ENCODE measurements at regions not wholly inside any gene's neighbourhood (a gene's known extent, or its start where the extent isn't known, plus 50 kb on each side); places are given as distances from the start of the nearest gene placed in this dataset.

- TF ChIP-seq, protein P1, sequence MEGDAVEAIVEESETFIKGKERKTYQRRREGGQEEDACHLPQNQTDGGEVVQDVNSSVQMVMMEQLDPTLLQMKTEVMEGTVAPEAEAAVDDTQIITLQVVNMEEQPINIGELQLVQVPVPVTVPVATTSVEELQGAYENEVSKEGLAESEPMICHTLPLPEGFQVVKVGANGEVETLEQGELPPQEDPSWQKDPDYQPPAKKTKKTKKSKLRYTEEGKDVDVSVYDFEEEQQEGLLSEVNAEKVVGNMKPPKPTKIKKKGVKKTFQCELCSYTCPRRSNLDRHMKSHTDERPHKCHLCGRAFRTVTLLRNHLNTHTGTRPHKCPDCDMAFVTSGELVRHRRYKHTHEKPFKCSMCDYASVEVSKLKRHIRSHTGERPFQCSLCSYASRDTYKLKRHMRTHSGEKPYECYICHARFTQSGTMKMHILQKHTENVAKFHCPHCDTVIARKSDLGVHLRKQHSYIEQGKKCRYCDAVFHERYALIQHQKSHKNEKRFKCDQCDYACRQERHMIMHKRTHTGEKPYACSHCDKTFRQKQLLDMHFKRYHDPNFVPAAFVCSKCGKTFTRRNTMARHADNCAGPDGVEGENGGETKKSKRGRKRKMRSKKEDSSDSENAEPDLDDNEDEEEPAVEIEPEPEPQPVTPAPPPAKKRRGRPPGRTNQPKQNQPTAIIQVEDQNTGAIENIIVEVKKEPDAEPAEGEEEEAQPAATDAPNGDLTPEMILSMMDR (IDR thresholded peaks at IDR 0.05; ENCODE audit: insufficient read depth, low read depth, low read length, missing control alignments), result no peak
- no peak for DNase-seq (ENCODE audit: low read depth)
Measured at GRCh38 chr5:29894668-29895067, 1298.8 kb upstream of the CDH6 start.

DNA sequence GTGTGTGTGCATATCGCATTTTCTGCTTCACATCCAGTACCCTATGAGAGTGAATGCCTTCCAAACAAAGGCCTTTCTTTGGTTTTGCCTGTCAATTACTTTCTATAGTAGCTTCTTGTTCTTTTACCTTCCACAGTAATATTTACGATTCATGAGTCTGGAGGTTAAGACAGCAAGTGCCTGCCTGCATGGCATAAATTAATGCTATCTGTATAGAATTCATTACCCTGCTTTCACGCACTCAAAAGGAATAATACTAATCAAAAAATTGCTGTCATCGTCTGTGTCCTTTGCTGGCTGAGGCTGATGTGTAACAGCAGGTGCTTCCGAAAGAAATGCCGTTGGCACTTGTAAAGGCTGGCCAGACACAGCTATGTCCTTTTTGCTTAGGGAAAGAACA lies 1304.4 kb upstream of the CDH6 start:
- no peak overlapping the region for H3K4me3 ChIP-seq (ENCODE audit: low read length)
- TF ChIP-seq, protein P1 (IDR thresholded peaks at IDR 0.05; ENCODE audit: insufficient read depth, low read depth, low read length, missing control alignments), result no peak
- no peak for DNase-seq (ENCODE audit: low read depth)

More at GRCh38 chr5:29894668-29895067, 1298.8 kb upstream of the CDH6 start:
- no peak overlapping the region for H3K4me3 ChIP-seq (ENCODE audit: low read length)

DNA sequence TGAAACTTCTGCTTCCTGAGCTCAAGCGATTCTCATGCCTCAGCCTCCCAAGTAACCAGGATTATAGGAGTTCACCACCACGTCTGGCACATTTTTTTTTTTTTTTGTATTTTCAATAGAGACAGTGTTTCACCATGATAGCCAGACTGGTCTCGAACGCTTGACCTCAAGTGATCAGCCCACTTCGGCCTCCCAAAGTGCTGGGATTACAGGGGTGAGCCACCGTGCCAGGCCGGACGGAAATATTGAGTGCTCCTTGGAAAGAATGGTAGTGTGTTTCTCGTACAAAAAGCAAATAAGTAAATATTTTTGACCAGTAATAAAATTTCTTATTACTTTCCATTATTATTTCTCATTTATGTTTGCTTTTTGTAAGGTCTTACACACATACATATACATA lies 1307.9 kb upstream of the CDH6 start:
- no peak overlapping the region for H3K4me3 ChIP-seq (ENCODE audit: low read length)
- TF ChIP-seq, protein P1 (IDR thresholded peaks at IDR 0.05; ENCODE audit: insufficient read depth, low read depth, low read length, missing control alignments), result no peak
- DNase-seq (ENCODE audit: low read depth), result no peak

DNA sequence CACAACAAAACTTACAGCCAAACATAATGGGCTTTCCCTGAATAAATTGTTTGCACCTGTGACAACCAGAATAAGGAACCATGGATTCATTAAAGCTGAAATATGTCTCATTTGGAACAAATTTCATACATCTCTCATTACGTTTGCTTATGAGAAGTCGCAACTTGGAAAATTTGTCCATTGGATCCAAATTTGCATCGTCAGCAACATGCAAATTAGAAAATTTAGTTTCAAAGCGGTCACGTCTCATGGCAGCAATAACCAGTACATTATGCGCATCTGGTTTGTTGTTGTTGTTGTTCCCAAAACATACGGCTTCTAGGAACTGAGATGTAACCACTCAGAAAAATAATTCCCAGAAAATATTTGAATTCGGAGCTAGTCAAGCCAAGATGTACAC lies 1311.5 kb upstream of the CDH6 start:
- TF ChIP-seq, protein P1 (IDR thresholded peaks at IDR 0.05; ENCODE audit: insufficient read depth, low read depth, low read length, missing control alignments), result no peak

GRCh38 chr5:29879401-29879800 lies 1314.1 kb upstream of the CDH6 start:
- TF ChIP-seq, protein P1 (IDR thresholded peaks at IDR 0.05; ENCODE audit: insufficient read depth, low read depth, low read length, missing control alignments), result no peak
- DNase-seq (ENCODE audit: low read depth), result no peak
- H3K4me3 ChIP-seq (ENCODE audit: low read length), result no peak overlapping the region

More for the DNA sequence above, 1311.5 kb upstream of the CDH6 start:
- no peak for DNase-seq (ENCODE audit: low read depth)
- H3K4me3 ChIP-seq (ENCODE audit: low read length), result no peak overlapping the region

- DNase-seq (ENCODE audit: low read depth), result no peak
- no peak overlapping the region for H3K4me3 ChIP-seq (ENCODE audit: low read length)
- TF ChIP-seq, protein P1 (IDR thresholded peaks at IDR 0.05; ENCODE audit: insufficient read depth, low read depth, low read length, missing control alignments), result no peak
Measured at GRCh38 chr5:29878599-29878998, 1314.9 kb upstream of the CDH6 start.

GRCh38 chr5:29867155-29867554 lies 1326.3 kb upstream of the CDH6 start:
- TF ChIP-seq, protein P1 (IDR thresholded peaks at IDR 0.05; ENCODE audit: insufficient read depth, low read depth, low read length, missing control alignments), result no peak
- no peak for DNase-seq (ENCODE audit: low read depth)

More at GRCh38 chr5:29867155-29867554, 1326.3 kb upstream of the CDH6 start:
- no peak overlapping the region for H3K4me3 ChIP-seq (ENCODE audit: low read length)

Data from epithelial cell of esophagus (primary cell).